ENCODE measurements at regions not wholly inside any gene's neighbourhood (a gene's known extent, or its start where the extent isn't known, plus 50 kb on each side); places are given as distances from the start of the nearest gene placed in this dataset.

- no TSS peak for BruUV-seq (replicated peaks)
- ChIA-PET CTCF (no interaction called here), POLR2A (no interaction called here)
- Mint-ChIP-seq H3K27ac (ENCODE audit: low read depth, unreplicated experiment) (no peak overlapping the region), H3K4me1 (ENCODE audit: insufficient read depth, unreplicated experiment) (no peaks in the 10 kb centered on the region), H3K9me3 (ENCODE audit: unreplicated experiment) (no peaks in the 10 kb centered on the region), H3K36me3 (ENCODE audit: insufficient read depth, unreplicated experiment) (no peaks in the 10 kb centered on the region), H3K27me3 (ENCODE audit: insufficient read depth, unreplicated experiment) (no peaks in the 10 kb centered on the region), H3K4me3 (ENCODE audit: unreplicated experiment) (no peak overlapping the region)
- TF ChIP-seq CTCF (IDR thresholded peaks at IDR 0.05; ENCODE audit: unreplicated experiment) = no peak
- DNase-seq (ENCODE audit: unreplicated experiment) = no peak
- intact Hi-C loops (cut with micrococcal nuclease) = no loop called here
These were observed 212.5 kb downstream of the C6orf118 start for GRCh38 chr6:165096868-165097267.

- no TSS peak for BruUV-seq (replicated peaks)
- no peak for DNase-seq (ENCODE audit: unreplicated experiment)
- ChIA-PET POLR2A (interaction anchor here (0.6 kb wide), 1 partner anchor 322 kb away, joined by 5 read pairs; no protein-coding TSS in a partner anchor), CTCF (no interaction called here)
- Mint-ChIP-seq H3K27ac (ENCODE audit: low read depth, unreplicated experiment) (no peak overlapping the region), H3K9me3 (ENCODE audit: unreplicated experiment) (no peaks in the 10 kb centered on the region), H3K4me3 (ENCODE audit: unreplicated experiment) (no peak overlapping the region), H3K36me3 (ENCODE audit: insufficient read depth, unreplicated experiment) (no peaks in the 10 kb centered on the region), H3K4me1 (ENCODE audit: insufficient read depth, unreplicated experiment) (peaks cover 4% of the 10 kb centered on the region), H3K27me3 (ENCODE audit: insufficient read depth, unreplicated experiment) (no peaks in the 10 kb centered on the region)
- intact Hi-C loops (cut with micrococcal nuclease) = no loop called here
- TF ChIP-seq CTCF (IDR thresholded peaks at IDR 0.05; ENCODE audit: unreplicated experiment) = no peak
These were observed 213.2 kb downstream of the C6orf118 start for GRCh38 chr6:165096209-165096608.

- Mint-ChIP-seq H3K4me3 (ENCODE audit: unreplicated experiment) (no peak overlapping the region), H3K4me1 (ENCODE audit: insufficient read depth, unreplicated experiment) (peaks cover 5% of the 10 kb centered on the region), H3K36me3 (ENCODE audit: insufficient read depth, unreplicated experiment) (no peaks in the 10 kb centered on the region), H3K27me3 (ENCODE audit: insufficient read depth, unreplicated experiment) (no peaks in the 10 kb centered on the region), H3K27ac (ENCODE audit: low read depth, unreplicated experiment) (no peak overlapping the region), H3K9me3 (ENCODE audit: unreplicated experiment) (peaks cover 6% of the 10 kb centered on the region)
- DNase-seq (ENCODE audit: unreplicated experiment) = no peak
- ChIA-PET POLR2A (interaction anchor here (0.9 to 1.2 kb wide), 2 partner anchors 13 to 20 kb away, joined by 3 to 4 read pairs; no protein-coding TSS in a partner anchor), CTCF (no interaction called here)
- intact Hi-C loops (cut with micrococcal nuclease) = no loop called here
- TF ChIP-seq CTCF (IDR thresholded peaks at IDR 0.05; ENCODE audit: unreplicated experiment) = no peak
- BruUV-seq (replicated peaks) = no TSS peak
These were observed 216.4 kb downstream of the C6orf118 start for GRCh38 chr6:165092881-165093595.

GRCh38 chr6:165091121-165091785, 218.2 kb downstream of the C6orf118 start:
- CTCF ChIA-PET = no interaction called here
- POLR2A ChIA-PET = interaction anchor here (1.2 kb wide), 1 partner anchor 20 kb away, joined by 3 read pairs; no protein-coding TSS in a partner anchor
- Mint-ChIP-seq H3K36me3 (ENCODE audit: insufficient read depth, unreplicated experiment) (no peaks in the 10 kb centered on the region), H3K9me3 (ENCODE audit: unreplicated experiment) (peaks cover 6% of the 10 kb centered on the region), H3K4me3 (ENCODE audit: unreplicated experiment) (no peak overlapping the region), H3K27me3 (ENCODE audit: insufficient read depth, unreplicated experiment) (no peaks in the 10 kb centered on the region), H3K4me1 (ENCODE audit: insufficient read depth, unreplicated experiment) (peaks cover 5% of the 10 kb centered on the region), H3K27ac (ENCODE audit: low read depth, unreplicated experiment) (no peak overlapping the region)
- no peak for TF ChIP-seq CTCF (IDR thresholded peaks at IDR 0.05; ENCODE audit: unreplicated experiment)
- no TSS peak for BruUV-seq (replicated peaks)
- intact Hi-C loops (cut with micrococcal nuclease) = no loop called here
- no peak for DNase-seq (ENCODE audit: unreplicated experiment)
